HEK293 (cell line): ENCODE measurements at regions not wholly inside any gene's neighbourhood (a gene's known extent, or its start where the extent isn't known, plus 50 kb on each side); places are given as distances from the start of the nearest gene placed in this dataset.

Experiments used
- CTCF ChIA-PET: fragments of 350-600 bp; formaldehyde crosslinking; extraction: SDS; loops from one replicate; lab custom pipeline; 2021; ENCODE audit warnings: antibody characterized with exemption; lab: Yijun Ruan, JAX
- POLR2A ChIA-PET: fragments of 300-600 bp; formaldehyde crosslinking; extraction: SDS; loops from one replicate; lab custom pipeline; 2020; ENCODE audit warnings: antibody characterized with exemption, inconsistent platforms; lab: Yijun Ruan, JAX
- H3K27ac ChIP-seq: fragments of 200-500 bp; sonication (Bioruptor generic); 2 replicates; pipeline ENCODE4 v1.5.1; 2014; ENCODE audit warnings: low read depth, low read length, control low read depth, inconsistent platforms; ENCODE audit errors: extremely low read depth
- H3K36me3 ChIP-seq, 2 experiments: fragments of 200-500 bp in 1 of 2; sonication (Bioruptor generic) in 1 of 2; 1 replicate in 1 of 2; 2 replicates in 1 of 2; pipeline ENCODE4 v1.5.1; 2014 to 2017; ENCODE audit warnings: inconsistent platforms in 2 of 2, low read length in 2 of 2; ENCODE audit not compliant: control insufficient read depth in 2 of 2, insufficient read depth in 1 of 2
- H3K4me1 ChIP-seq: fragments of 200-500 bp; sonication (Bioruptor generic); 2 replicates; pipeline ENCODE4 v1.5.1; 2014; ENCODE audit warnings: mild to moderate bottlenecking, low read length, inconsistent platforms; ENCODE audit not compliant: control insufficient read depth, insufficient read depth
- H3K4me3 ChIP-seq: 2 replicates; pipeline ENCODE4 v1.5.1; 2011; ENCODE audit warnings: low read depth, mild to moderate bottlenecking, control low read depth, low read length, moderate library complexity
- H3K9me3 ChIP-seq: fragments of 200-500 bp; sonication (Bioruptor generic); 2 replicates; pipeline ENCODE4 v1.5.1; 2014; ENCODE audit warnings: low read depth, low read length, inconsistent platforms; ENCODE audit not compliant: control insufficient read depth, insufficient read depth
- FEZF1 ChIP-seq: fragments of 450-650 bp; formaldehyde crosslinking; IDR thresholded peaks from 2 replicates; pipeline ENCODE4 v1.5.1; 2016; ENCODE audit warnings: missing biosample characterization, missing genetic modification characterization
- REST ChIP-seq: fragments of 450-650 bp; formaldehyde crosslinking; IDR thresholded peaks from 2 replicates; pipeline ENCODE4 v1.5.1; 2016; ENCODE audit warnings: missing biosample characterization, missing genetic modification characterization
- YY1 ChIP-seq: fragments of 450-650 bp; formaldehyde crosslinking; IDR thresholded peaks from 2 replicates; pipeline ENCODE4 v1.5.1; 2018; ENCODE audit warnings: missing biosample characterization, missing genetic modification characterization
- YY2 ChIP-seq: fragments of 450-650 bp; formaldehyde crosslinking; IDR thresholded peaks from 2 replicates; pipeline ENCODE4 v1.5.1; 2016; ENCODE audit warnings: missing biosample characterization, missing genetic modification characterization
- ZBTB48 ChIP-seq: fragments of 450-650 bp; formaldehyde crosslinking; IDR thresholded peaks from 2 replicates; pipeline ENCODE4 v1.5.1; 2016; ENCODE audit warnings: missing biosample characterization, missing genetic modification characterization
- ZBTB8A ChIP-seq: fragments of 450-650 bp; formaldehyde crosslinking; IDR thresholded peaks from 2 replicates; pipeline ENCODE4 v1.5.1; 2016; ENCODE audit warnings: missing biosample characterization, missing genetic modification characterization
- ZNF133 ChIP-seq: fragments of 450-650 bp; formaldehyde crosslinking; IDR thresholded peaks from 2 replicates; pipeline ENCODE4 v1.5.1; 2016; ENCODE audit warnings: missing biosample characterization, missing genetic modification characterization
- ZNF221 ChIP-seq: fragments of 450-650 bp; formaldehyde crosslinking; IDR thresholded peaks from 2 replicates; pipeline ENCODE4 v1.5.1; 2017; ENCODE audit warnings: missing biosample characterization, missing genetic modification characterization, borderline replicate concordance
- ZNF354C ChIP-seq: fragments of 450-650 bp; formaldehyde crosslinking; IDR thresholded peaks from 2 replicates; pipeline ENCODE4 v1.5.1; 2016; ENCODE audit warnings: missing biosample characterization, missing genetic modification characterization, low read depth, borderline replicate concordance
- ZNF510 ChIP-seq: fragments of 450-650 bp; formaldehyde crosslinking; IDR thresholded peaks from 2 replicates; pipeline ENCODE4 v1.5.1; 2018; ENCODE audit warnings: mild to moderate bottlenecking, missing genetic modification characterization, missing biosample characterization; ENCODE audit not compliant: insufficient replicate concordance
- ZSCAN5A ChIP-seq: fragments of 450-650 bp; formaldehyde crosslinking; IDR thresholded peaks from 2 replicates; pipeline ENCODE4 v1.5.1; 2016; ENCODE audit warnings: missing biosample characterization, missing genetic modification characterization

GRCh38 chr13:76632401-76633044 lies 253.7 kb downstream of the KCTD12 start:
- POLR2A ChIA-PET: no interaction called here

GRCh38 chr13:76630629-76631230 lies 255.5 kb downstream of the KCTD12 start:
- Histone ChIP-seq H3K4me3 (no peak overlapping the region), H3K4me1 (no peaks in the 10 kb centered on the region), H3K36me3 (no peaks in the 10 kb centered on the region), H3K9me3 (no peaks in the 10 kb centered on the region), H3K27ac (no peak overlapping the region)
- POLR2A ChIA-PET: no interaction called here
- CTCF ChIA-PET: no interaction called here
- TF ChIP-seq YY1 (tag by site-specific recombination) (no peak), ZNF133 (tag by site-specific recombination) (no peak), ZNF221 (tag by site-specific recombination) (no peak), ZNF510 (tag by site-specific recombination) (no peak), ZSCAN5A (tag by site-specific recombination) (no peak), ZNF354C (tag by site-specific recombination) (no peak)

More at GRCh38 chr13:76632401-76633044, 253.7 kb downstream of the KCTD12 start:
- Histone ChIP-seq H3K9me3 (no peaks in the 10 kb centered on the region), H3K27ac (no peak overlapping the region), H3K4me3 (no peak overlapping the region), H3K36me3 (no peaks in the 10 kb centered on the region), H3K4me1 (no peaks in the 10 kb centered on the region)
- TF ChIP-seq YY2 (tag by site-specific recombination) (no peak), ZBTB48 (tag by site-specific recombination) (no peak), REST (tag by site-specific recombination) (peak; percentile 78)
- CTCF ChIA-PET: no interaction called here

- H3K27ac ChIP-seq: no peak overlapping the region
- no peak overlapping the region for H3K4me3 ChIP-seq
- H3K36me3 ChIP-seq: no peaks in the 10 kb centered on the region
- TF ChIP-seq ZBTB8A (tag by site-specific recombination) (no peak), FEZF1 (tag by site-specific recombination) (0 out of 2 replicates have a peak, but pooled peaks have one; percentile 14)
- TF ChIP-seq, all 188 proteins: peak for 1
- ChIA-PET CTCF (no interaction called here), POLR2A (no interaction called here)
- no peaks in the 10 kb centered on the region for H3K9me3 ChIP-seq
- 0 out of 2 replicates have a peak, but pooled peaks cover 2% of the 10 kb centered on the region for H3K4me1 ChIP-seq
These were observed 263.7 kb downstream of the KCTD12 start for GRCh38 chr13:76622315-76623040.
